ENCODE measurements at regions not wholly inside any gene's neighbourhood (a gene's known extent, or its start where the extent isn't known, plus 50 kb on each side); places are given as distances from the start of the nearest gene placed in this dataset.

DNA sequence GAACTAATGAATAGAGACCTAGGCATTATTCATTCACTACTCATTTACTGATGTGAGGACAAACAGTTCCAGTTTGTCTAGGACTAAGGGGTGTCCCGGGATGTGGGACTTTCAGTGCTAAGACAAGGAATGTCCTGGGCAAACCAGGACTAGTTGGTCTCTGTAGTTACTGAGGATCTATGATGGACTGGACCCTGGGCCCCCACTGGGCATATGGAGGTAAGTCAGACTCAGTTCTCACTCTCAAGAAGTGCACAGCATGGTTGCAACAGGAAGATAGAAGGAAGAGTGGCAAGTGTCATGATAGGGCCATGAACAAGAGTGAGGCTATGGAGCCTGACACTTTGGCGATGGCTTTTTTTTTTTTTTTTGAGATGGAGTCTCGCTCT lies 128.2 kb downstream of the MYCN start:
- H3K36me3 ChIP-seq = no peaks in the 10 kb centered on the region
- DNase-seq = no peak
- intact Hi-C loops (cut with DNase I; ENCODE audit: low total_unique reads) = no loop called here

DNA sequence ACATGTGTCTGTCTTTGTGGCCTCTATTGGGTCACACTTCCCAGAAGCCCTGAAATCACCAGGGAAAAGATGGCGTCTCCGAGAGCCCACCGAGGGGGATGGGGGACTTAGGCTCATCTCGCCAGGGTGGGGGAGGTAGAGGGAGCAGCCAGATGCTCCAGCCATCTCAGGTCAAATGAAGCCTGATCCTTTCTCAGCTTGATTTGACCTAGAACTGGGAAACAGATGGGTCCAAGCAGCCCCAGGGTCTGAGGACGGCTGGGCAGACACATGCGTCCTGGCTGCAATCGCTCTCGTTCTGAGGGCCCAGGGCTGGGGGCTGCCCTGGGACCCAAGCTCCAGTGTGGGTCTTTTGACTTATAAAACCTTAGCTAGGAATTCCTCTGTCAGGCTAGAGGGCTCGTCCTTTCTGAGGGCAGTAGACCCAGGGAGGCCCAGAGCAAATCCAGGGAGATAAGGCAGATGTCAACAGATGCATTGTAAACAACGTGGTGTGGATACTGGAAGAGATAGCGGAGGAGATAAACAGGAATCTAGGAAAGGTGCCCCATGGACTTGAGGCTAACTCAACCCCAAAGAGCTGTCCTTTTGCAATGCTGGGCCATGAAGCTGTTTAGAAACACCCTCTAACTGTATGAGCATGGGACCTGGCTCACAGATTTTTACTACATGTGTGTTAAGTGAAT lies 127.7 kb downstream of the MYCN start:
- no peak for DNase-seq
- no peak overlapping the region for H3K27ac ChIP-seq
- intact Hi-C loops (cut with DNase I; ENCODE audit: low total_unique reads) = no loop called here
- H3K4me3 ChIP-seq = no peak overlapping the region
- no peaks in the 10 kb centered on the region for H3K36me3 ChIP-seq
- no peaks in the 10 kb centered on the region for H3K4me1 ChIP-seq
- WGBS, 5 donors = 81 to 89% (median 87%) methylated on average over 7 to 11 of the region's 11 CpGs
- H3K27me3 ChIP-seq (replicated peaks in 1 of 7) = no peaks in the 10 kb centered on the region
- peaks cover 2 to 21% (median 16%) of the 10 kb centered on the region in 8 donors for H3K9me3 ChIP-seq
- TF ChIP-seq POLR2A (IDR thresholded peaks at IDR 0.05) = no peak
- TF ChIP-seq, protein P1, sequence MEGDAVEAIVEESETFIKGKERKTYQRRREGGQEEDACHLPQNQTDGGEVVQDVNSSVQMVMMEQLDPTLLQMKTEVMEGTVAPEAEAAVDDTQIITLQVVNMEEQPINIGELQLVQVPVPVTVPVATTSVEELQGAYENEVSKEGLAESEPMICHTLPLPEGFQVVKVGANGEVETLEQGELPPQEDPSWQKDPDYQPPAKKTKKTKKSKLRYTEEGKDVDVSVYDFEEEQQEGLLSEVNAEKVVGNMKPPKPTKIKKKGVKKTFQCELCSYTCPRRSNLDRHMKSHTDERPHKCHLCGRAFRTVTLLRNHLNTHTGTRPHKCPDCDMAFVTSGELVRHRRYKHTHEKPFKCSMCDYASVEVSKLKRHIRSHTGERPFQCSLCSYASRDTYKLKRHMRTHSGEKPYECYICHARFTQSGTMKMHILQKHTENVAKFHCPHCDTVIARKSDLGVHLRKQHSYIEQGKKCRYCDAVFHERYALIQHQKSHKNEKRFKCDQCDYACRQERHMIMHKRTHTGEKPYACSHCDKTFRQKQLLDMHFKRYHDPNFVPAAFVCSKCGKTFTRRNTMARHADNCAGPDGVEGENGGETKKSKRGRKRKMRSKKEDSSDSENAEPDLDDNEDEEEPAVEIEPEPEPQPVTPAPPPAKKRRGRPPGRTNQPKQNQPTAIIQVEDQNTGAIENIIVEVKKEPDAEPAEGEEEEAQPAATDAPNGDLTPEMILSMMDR (IDR thresholded peaks at IDR 0.05 in 8 of 11, conservative IDR thresholded peaks at IDR 0.05 in 3 of 11) = no peak
- no peak for TF ChIP-seq POLR2AphosphoS5 (IDR thresholded peaks at IDR 0.05)

More for the DNA sequence above, 128.2 kb downstream of the MYCN start:
- H3K27me3 ChIP-seq (replicated peaks in 1 of 7) = no peaks in the 10 kb centered on the region
- no peaks in the 10 kb centered on the region for H3K4me1 ChIP-seq
- TF ChIP-seq, protein P1 (IDR thresholded peaks at IDR 0.05 in 8 of 11, conservative IDR thresholded peaks at IDR 0.05 in 3 of 11) = no peak
- no peak for TF ChIP-seq POLR2A (IDR thresholded peaks at IDR 0.05)
- no peak for TF ChIP-seq POLR2AphosphoS5 (IDR thresholded peaks at IDR 0.05)
- WGBS, 5 donors = 84 to 94% (median 89%) methylated on average over 3 of the region's 3 CpGs
- H3K4me3 ChIP-seq = no peak overlapping the region
- peaks cover 0 to 16% (median 11%) of the 10 kb centered on the region in 8 donors for H3K9me3 ChIP-seq
- no peak overlapping the region for H3K27ac ChIP-seq

DNA sequence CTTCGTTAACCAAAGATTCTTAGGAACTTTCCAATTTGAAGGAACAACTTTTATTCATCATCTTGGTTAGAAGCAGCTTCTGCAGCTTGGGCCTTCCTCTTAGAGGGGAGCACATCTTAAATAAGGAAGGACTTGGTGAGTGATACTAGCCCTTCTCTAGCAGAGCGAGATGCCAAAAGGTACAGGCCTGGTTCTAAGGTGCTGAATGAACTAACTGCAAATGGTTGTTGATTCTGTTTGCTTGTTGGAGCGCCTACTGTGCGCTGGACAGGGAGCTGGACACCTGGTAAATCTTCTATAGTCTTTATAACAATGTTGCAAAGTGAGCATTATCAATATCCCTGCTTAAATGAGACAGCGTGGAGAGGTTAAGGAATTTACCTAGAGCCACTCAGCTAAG lies 127.1 kb downstream of the MYCN start:
- WGBS, 5 donors = 68 to 82% (median 74%) methylated on average over 5 of the region's 5 CpGs
- TF ChIP-seq, protein P1 (IDR thresholded peaks at IDR 0.05 in 8 of 11, conservative IDR thresholded peaks at IDR 0.05 in 3 of 11) = no peak
- TF ChIP-seq POLR2AphosphoS5 (IDR thresholded peaks at IDR 0.05) = no peak
- TF ChIP-seq POLR2A (IDR thresholded peaks at IDR 0.05) = no peak
- Histone ChIP-seq H3K36me3 (no peaks in the 10 kb centered on the region), H3K9me3 (peaks cover 2 to 27% (median 22%) of the 10 kb centered on the region in 8 donors), H3K4me1 (no peaks in the 10 kb centered on the region), H3K27ac (no peak overlapping the region), H3K4me3 (no peak overlapping the region), H3K27me3 (replicated peaks in 1 of 7) (no peaks in the 10 kb centered on the region)
- intact Hi-C loops (cut with DNase I; ENCODE audit: low total_unique reads) = no loop called here
- no peak for DNase-seq

DNA sequence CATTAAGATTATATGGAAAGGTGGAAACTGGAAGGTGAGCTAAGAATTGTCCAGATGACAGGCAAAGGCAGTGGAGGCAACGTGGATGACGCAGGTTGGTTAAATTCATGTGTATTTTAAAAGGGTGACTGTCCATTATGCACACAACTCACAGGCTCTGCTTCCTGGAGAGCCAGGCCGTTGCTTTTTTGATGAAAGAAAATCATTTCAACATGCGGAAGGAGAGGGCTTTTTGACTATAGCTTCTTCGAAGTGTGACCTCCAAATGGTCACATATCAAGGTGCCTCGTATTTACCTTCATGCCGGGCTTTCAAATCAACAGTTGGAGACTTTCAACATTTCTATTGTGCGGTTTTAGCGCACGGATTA lies 126.7 kb downstream of the MYCN start:
- no peak for DNase-seq
- H3K9me3 ChIP-seq = peaks cover 2 to 30% (median 25%) of the 10 kb centered on the region in 8 donors
- H3K27me3 ChIP-seq (replicated peaks in 1 of 7) = no peaks in the 10 kb centered on the region
- no peak overlapping the region for H3K27ac ChIP-seq
- TF ChIP-seq POLR2AphosphoS5 (IDR thresholded peaks at IDR 0.05) (no peak), POLR2A (IDR thresholded peaks at IDR 0.05) (no peak)
- TF ChIP-seq, protein P1 (IDR thresholded peaks at IDR 0.05 in 8 of 11, conservative IDR thresholded peaks at IDR 0.05 in 3 of 11) = no peak
- WGBS, 5 donors = 83 to 94% (median 92%) methylated on average over 10 of the region's 10 CpGs
- intact Hi-C loops (cut with DNase I; ENCODE audit: low total_unique reads) = no loop called here
- H3K4me3 ChIP-seq = no peak overlapping the region
- no peaks in the 10 kb centered on the region for H3K36me3 ChIP-seq
- no peaks in the 10 kb centered on the region for H3K4me1 ChIP-seq
